Testis (tissue), 2 donors: ENCODE measurements at regions not wholly inside any gene's neighbourhood (a gene's known extent, or its start where the extent isn't known, plus 50 kb on each side); places are given as distances from the start of the nearest gene placed in this dataset.

Source experiments
- DNase-seq: peaks from one replicate; pipeline ENCODE4 v3.0.0-alpha.2; 2019
- H3K27ac ChIP-seq, 2 donors: fragments of 200-600 bp; sonication (generic); one replicate each; pipeline ENCODE4 v1.5.1; 2019
- H3K27me3 ChIP-seq: fragments of 200-600 bp; sonication (generic); one replicate; pipeline ENCODE4 v1.5.1; 2019
- H3K36me3 ChIP-seq: fragments of 200-600 bp; sonication (generic); one replicate; pipeline ENCODE4 v1.5.1; 2017; ENCODE audit warnings: low read depth; ENCODE audit errors: missing control alignments
- H3K4me1 ChIP-seq: fragments of 200-600 bp; sonication (generic); one replicate; pipeline ENCODE4 v1.5.1; 2019
- H3K4me3 ChIP-seq, 2 donors: fragments of 200-600 bp; sonication (generic); one replicate each; pipeline ENCODE4 v1.5.1; 2017 to 2019
- H3K9me3 ChIP-seq: fragments of 200-600 bp; sonication (generic); one replicate; pipeline ENCODE4 v1.5.1; 2017
- CTCF ChIP-seq, 3 experiments: fragments of 450-650 bp in 2 of 3; fragments of 200-600 bp in 1 of 3; sonication (generic) in 1 of 3; IDR thresholded peaks; one replicate each; pipeline ENCODE4 v1.5.1; 2016 to 2019; ENCODE audit warnings: antibody characterized with exemption in 3 of 3, mild to moderate bottlenecking in 2 of 3, moderate library complexity in 1 of 3
- POLR2A ChIP-seq: fragments of 450-650 bp; IDR thresholded peaks from one replicate; pipeline ENCODE4 v1.6.1; 2017; ENCODE audit warnings: antibody characterized with exemption, mild to moderate bottlenecking, moderate library complexity
- WGBS, 2 donors: methylation state at CpG; one replicate each; pipeline ENCODE4 v1.1.5; 2018; 5-methylcytosine and 5-hydroxymethylcytosine counted together
- intact Hi-C: fragments of 100-400 bp; cut with DNase I; formaldehyde crosslinking; loops from one replicate; pipeline ENCODE4 v1.15.1; 2023; ENCODE audit warnings: low total_unique reads

GRCh38 chr5:76030343-76030742 lies 52.8 kb upstream of the SV2C start:
- Histone ChIP-seq H3K27me3 (no peaks in the 10 kb centered on the region), H3K9me3 (no peaks in the 10 kb centered on the region), H3K27ac (no peak overlapping the region), H3K4me1 (no peaks in the 10 kb centered on the region), H3K36me3 (no peaks in the 10 kb centered on the region), H3K4me3 (no peak overlapping the region)
- WGBS, 2 donors, result 74 to 84% methylated on average over 5 of the region's 5 CpGs
- no peak for DNase-seq
- TF ChIP-seq POLR2A (no peak), CTCF (IDR thresholded peaks at IDR 0.05) (no peak)
- intact Hi-C loops, result no loop called here

- H3K27ac ChIP-seq, result no peak overlapping the region
- WGBS, 2 donors, result 79 to 82% methylated on average over 5 of the region's 5 CpGs
- DNase-seq, result no peak
- intact Hi-C loops, result no loop called here
- no peak for TF ChIP-seq CTCF (IDR thresholded peaks at IDR 0.05)
- TF ChIP-seq POLR2A, result no peak
- H3K9me3 ChIP-seq, result no peaks in the 10 kb centered on the region
- H3K36me3 ChIP-seq, result no peaks in the 10 kb centered on the region
- no peak overlapping the region for H3K4me3 ChIP-seq
- no peaks in the 10 kb centered on the region for H3K27me3 ChIP-seq
- H3K4me1 ChIP-seq, result no peaks in the 10 kb centered on the region
These were observed 53.4 kb upstream of the SV2C start for GRCh38 chr5:76029739-76030138.

GRCh38 chr5:76025790-76026189 lies 57.4 kb upstream of the SV2C start:
- H3K36me3 ChIP-seq, result no peaks in the 10 kb centered on the region

GRCh38 chr5:76025069-76025468 lies 58.1 kb upstream of the SV2C start:
- TF ChIP-seq POLR2A, result no peak
- no peak for TF ChIP-seq CTCF (IDR thresholded peaks at IDR 0.05)
- Histone ChIP-seq H3K4me1 (no peaks in the 10 kb centered on the region), H3K9me3 (no peaks in the 10 kb centered on the region), H3K27me3 (no peaks in the 10 kb centered on the region), H3K27ac (no peak overlapping the region), H3K36me3 (no peaks in the 10 kb centered on the region), H3K4me3 (no peak overlapping the region)
- 48 to 51% methylated on average over 2 of the region's 2 CpGs for WGBS, 2 donors
- intact Hi-C loops, result no loop called here
- DNase-seq, result no peak

More at GRCh38 chr5:76025790-76026189, 57.4 kb upstream of the SV2C start:
- Histone ChIP-seq H3K9me3 (no peaks in the 10 kb centered on the region), H3K4me1 (no peaks in the 10 kb centered on the region), H3K4me3 (no peak overlapping the region), H3K27ac (no peak overlapping the region), H3K27me3 (no peaks in the 10 kb centered on the region)
- DNase-seq, result no peak
- TF ChIP-seq CTCF (IDR thresholded peaks at IDR 0.05) (no peak), POLR2A (no peak)
- intact Hi-C loops, result no loop called here

GRCh38 chr5:76022611-76023010 lies 60.6 kb upstream of the SV2C start:
- Histone ChIP-seq H3K4me3 (no peak overlapping the region), H3K27ac (no peak overlapping the region), H3K9me3 (no peaks in the 10 kb centered on the region), H3K27me3 (no peaks in the 10 kb centered on the region), H3K36me3 (no peaks in the 10 kb centered on the region), H3K4me1 (no peaks in the 10 kb centered on the region)
- TF ChIP-seq CTCF (IDR thresholded peaks at IDR 0.05) (no peak), POLR2A (no peak)
- DNase-seq, result no peak
- 74 to 83% methylated on average over 4 of the region's 4 CpGs for WGBS, 2 donors
- intact Hi-C loops, result no loop called here
